Body of pancreas (tissue), 4 donors: ENCODE measurements at regions not wholly inside any gene's neighbourhood (a gene's known extent, or its start where the extent isn't known, plus 50 kb on each side); places are given as distances from the start of the nearest gene placed in this dataset.
"Not testable (repeated sequence)": the region's sequence is repeated elsewhere in the genome, so short reads cannot be mapped to it uniquely, and the experiment has no call there.

Experiments
- ATAC-seq: fragments of 150-250 bp; one replicate; pipeline ENCODE4 v1.9.1; 2016
- DNase-seq, 4 donors: peaks; one replicate each; pipeline ENCODE4 v3.0.0-alpha.2; 2019
- H3K27ac ChIP-seq, 4 donors: fragments of 200-600 bp; sonication (generic); 1 replicate in 3 of 4; 2 replicates in 1 of 4; pipeline versions ENCODE4 v1.5.1 to v1.6.1; 2016 to 2019; ENCODE audit warnings: mild to moderate bottlenecking in 1 of 4, mixed read lengths in 1 of 4, moderate library complexity in 1 of 4
- H3K27me3 ChIP-seq, 2 donors: fragments of 200-600 bp; sonication (generic); one replicate each; pipeline ENCODE4 v1.6.0; 2016; ENCODE audit warnings: mild to moderate bottlenecking in 1 of 2
- H3K36me3 ChIP-seq, 2 donors: fragments of 200-600 bp; sonication (generic); replicated peaks in 1 of 2; 2 replicates each; pipeline ENCODE4 v1.5.1; 2016; ENCODE audit warnings: low read depth in 2 of 2; ENCODE audit not compliant: insufficient read depth in 1 of 2
- H3K4me1 ChIP-seq: fragments of 200-600 bp; sonication (generic); one replicate; pipeline ENCODE4 v1.6.0; 2016
- H3K4me3 ChIP-seq, 2 donors: fragments of 200-600 bp; sonication (generic); 1 replicate in 1 of 2; 2 replicates in 1 of 2; pipeline ENCODE4 v1.5.1; 2016 to 2019
- H3K9me3 ChIP-seq, 3 donors: fragments of 200-600 bp; sonication (generic); 1 replicate in 2 of 3; 2 replicates in 1 of 3; pipeline ENCODE4 v1.5.1; 2016
- POLR2A ChIP-seq, 3 donors: fragments of 450-650 bp; IDR thresholded peaks; one replicate each; pipeline ENCODE4 v1.6.1; 2016; ENCODE audit warnings: antibody characterized with exemption in 3 of 3, mild to moderate bottlenecking in 2 of 3
- WGBS, 2 donors: methylation state at CpG; one replicate each; pipeline ENCODE4 v1.1.5; 2017; 5-methylcytosine and 5-hydroxymethylcytosine counted together
- intact Hi-C: fragments of 100-400 bp; cut with DNase I; formaldehyde crosslinking; loops from one replicate; pipeline ENCODE4 v1.15.1; 2023
- TF ChIP-seq, protein P1 (sequence below), 7 experiments: fragments of 450-650 bp in 4 of 7; fragments of 200-600 bp in 3 of 7; sonication (generic) in 3 of 7; IDR thresholded peaks; one replicate each; pipeline ENCODE4 v1.5.1; 2016 to 2019; ENCODE audit warnings: antibody characterized with exemption in 7 of 7

DNA sequence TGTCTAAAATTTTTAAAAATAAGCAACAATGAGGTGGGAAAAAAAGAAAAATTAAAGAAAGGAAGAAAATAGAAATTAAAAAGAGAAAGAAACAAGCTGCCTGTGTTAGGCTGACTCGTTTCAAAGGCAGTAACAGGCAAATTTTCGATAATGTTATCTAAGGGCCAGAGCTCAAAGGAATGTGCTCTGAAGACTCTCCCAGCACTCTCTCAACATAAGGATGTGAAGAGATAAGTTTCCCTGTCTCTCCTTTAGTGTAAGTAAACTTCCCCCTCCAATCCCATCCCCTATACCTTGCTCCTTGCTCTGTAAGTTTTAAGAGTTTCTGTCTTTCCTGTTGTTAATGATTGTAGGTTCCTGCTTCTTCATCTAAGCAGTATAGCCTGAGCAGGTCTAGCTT, 172.8 kb downstream of the TEX13C start:
- H3K36me3 ChIP-seq = no peaks in the 10 kb centered on the region
- WGBS, 2 donors = 16 to 24% methylated on average over 2 of the region's 2 CpGs
- ATAC-seq (no peak), DNase-seq (no peak)
- no peaks in the 10 kb centered on the region for H3K9me3 ChIP-seq
- H3K27me3 ChIP-seq = no peaks in the 10 kb centered on the region
- intact Hi-C loops = no loop called here
- TF ChIP-seq, protein P1, sequence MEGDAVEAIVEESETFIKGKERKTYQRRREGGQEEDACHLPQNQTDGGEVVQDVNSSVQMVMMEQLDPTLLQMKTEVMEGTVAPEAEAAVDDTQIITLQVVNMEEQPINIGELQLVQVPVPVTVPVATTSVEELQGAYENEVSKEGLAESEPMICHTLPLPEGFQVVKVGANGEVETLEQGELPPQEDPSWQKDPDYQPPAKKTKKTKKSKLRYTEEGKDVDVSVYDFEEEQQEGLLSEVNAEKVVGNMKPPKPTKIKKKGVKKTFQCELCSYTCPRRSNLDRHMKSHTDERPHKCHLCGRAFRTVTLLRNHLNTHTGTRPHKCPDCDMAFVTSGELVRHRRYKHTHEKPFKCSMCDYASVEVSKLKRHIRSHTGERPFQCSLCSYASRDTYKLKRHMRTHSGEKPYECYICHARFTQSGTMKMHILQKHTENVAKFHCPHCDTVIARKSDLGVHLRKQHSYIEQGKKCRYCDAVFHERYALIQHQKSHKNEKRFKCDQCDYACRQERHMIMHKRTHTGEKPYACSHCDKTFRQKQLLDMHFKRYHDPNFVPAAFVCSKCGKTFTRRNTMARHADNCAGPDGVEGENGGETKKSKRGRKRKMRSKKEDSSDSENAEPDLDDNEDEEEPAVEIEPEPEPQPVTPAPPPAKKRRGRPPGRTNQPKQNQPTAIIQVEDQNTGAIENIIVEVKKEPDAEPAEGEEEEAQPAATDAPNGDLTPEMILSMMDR (IDR thresholded peaks at IDR 0.05) = no peak
- no peak for TF ChIP-seq POLR2A (IDR thresholded peaks at IDR 0.05)
- no peak overlapping the region for H3K4me3 ChIP-seq
- no peaks in the 10 kb centered on the region for H3K4me1 ChIP-seq
- H3K27ac ChIP-seq = no peak overlapping the region

GRCh38 chrX:125493004-125493403, 173.3 kb downstream of the TEX13C start:
- H3K27me3 ChIP-seq, DNase-seq, H3K36me3 ChIP-seq, H3K4me1 ChIP-seq, H3K27ac ChIP-seq, ATAC-seq, H3K4me3 ChIP-seq, H3K9me3 ChIP-seq, intact Hi-C loops: not testable (repeated sequence)
- WGBS, 2 donors = 26 to 55% methylated on average over 2 of the region's 2 CpGs

DNA sequence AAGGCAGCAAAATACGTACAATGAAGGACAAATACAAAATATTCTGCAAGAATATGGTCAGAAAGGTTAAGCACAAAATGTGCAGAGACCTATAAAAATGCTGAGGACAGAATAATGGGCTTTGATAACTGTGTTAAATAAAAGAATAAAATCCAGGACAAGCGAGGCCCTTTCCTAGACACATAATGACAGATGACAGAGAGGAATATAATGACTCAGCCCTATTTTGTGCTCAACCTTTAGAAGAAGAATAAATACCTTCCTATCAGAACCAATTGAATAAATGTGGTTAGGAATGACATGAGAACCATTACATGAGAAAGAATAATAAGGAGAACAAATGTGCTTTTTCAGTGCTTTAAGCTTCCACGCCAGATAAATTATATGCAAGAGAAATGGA, 178.0 kb downstream of the TEX13C start:
- Histone ChIP-seq H3K4me1 (no peaks in the 10 kb centered on the region), H3K27me3 (no peaks in the 10 kb centered on the region), H3K9me3 (no peaks in the 10 kb centered on the region), H3K27ac (no peak overlapping the region), H3K4me3 (no peak overlapping the region), H3K36me3 (no peaks in the 10 kb centered on the region)
- TF ChIP-seq, protein P1 (IDR thresholded peaks at IDR 0.05) = no peak
- TF ChIP-seq POLR2A (IDR thresholded peaks at IDR 0.05) = no peak
- no peak for ATAC-seq
- 42 to 54% methylated on average over 3 of the region's 3 CpGs for WGBS, 2 donors
- intact Hi-C loops = no loop called here
- no peak for DNase-seq

DNA sequence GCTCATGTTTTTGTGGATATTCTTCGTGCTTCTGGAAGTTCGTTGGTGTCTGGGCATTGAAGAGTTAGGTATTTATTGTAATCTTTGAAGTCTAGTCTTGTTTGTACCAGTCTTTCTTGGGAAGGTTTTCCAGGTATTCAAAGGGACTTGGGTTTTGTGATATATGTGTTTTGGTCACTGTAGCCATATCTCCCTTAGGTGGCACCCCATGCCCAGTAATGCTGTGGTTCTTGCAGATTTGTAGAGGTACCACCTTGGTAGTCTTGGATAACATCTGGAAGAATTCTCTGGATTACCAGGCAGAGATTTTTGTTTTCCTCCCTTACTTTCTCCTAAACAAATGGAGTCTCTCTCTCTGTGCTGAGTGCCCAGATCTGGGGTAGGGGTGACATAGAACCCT, 184.1 kb downstream of the TEX13C start:
- Histone ChIP-seq H3K9me3 (no peaks in the 10 kb centered on the region), H3K27ac (no peak overlapping the region), H3K4me1 (no peaks in the 10 kb centered on the region), H3K27me3 (no peaks in the 10 kb centered on the region), H3K36me3 (no peaks in the 10 kb centered on the region), H3K4me3 (no peak overlapping the region)
- 24 to 41% methylated on average over 2 of the region's 2 CpGs for WGBS, 2 donors
- TF ChIP-seq, protein P1 (IDR thresholded peaks at IDR 0.05) = no peak
- no peak for TF ChIP-seq POLR2A (IDR thresholded peaks at IDR 0.05)
- no peak for DNase-seq
- no peak for ATAC-seq
- intact Hi-C loops = no loop called here

- H3K4me3 ChIP-seq = no peak overlapping the region
- no peaks in the 10 kb centered on the region for H3K4me1 ChIP-seq
- no peaks in the 10 kb centered on the region for H3K36me3 ChIP-seq
- no peak for TF ChIP-seq POLR2A (IDR thresholded peaks at IDR 0.05)
- TF ChIP-seq, protein P1 (IDR thresholded peaks at IDR 0.05) = no peak
- no peaks in the 10 kb centered on the region for H3K9me3 ChIP-seq
- H3K27ac ChIP-seq = no peak overlapping the region
- WGBS, 2 donors = 60 to 75% methylated on average over 1 of the region's 2 CpGs
- no peak for ATAC-seq
- intact Hi-C loops = no loop called here
- no peaks in the 10 kb centered on the region for H3K27me3 ChIP-seq
- no peak for DNase-seq
These were observed 185.5 kb downstream of the TEX13C start for GRCh38 chrX:125505207-125505606.
